ENCODE measurements at regions not wholly inside any gene's neighbourhood (a gene's known extent, or its start where the extent isn't known, plus 50 kb on each side); places are given as distances from the start of the nearest gene placed in this dataset.

DNA sequence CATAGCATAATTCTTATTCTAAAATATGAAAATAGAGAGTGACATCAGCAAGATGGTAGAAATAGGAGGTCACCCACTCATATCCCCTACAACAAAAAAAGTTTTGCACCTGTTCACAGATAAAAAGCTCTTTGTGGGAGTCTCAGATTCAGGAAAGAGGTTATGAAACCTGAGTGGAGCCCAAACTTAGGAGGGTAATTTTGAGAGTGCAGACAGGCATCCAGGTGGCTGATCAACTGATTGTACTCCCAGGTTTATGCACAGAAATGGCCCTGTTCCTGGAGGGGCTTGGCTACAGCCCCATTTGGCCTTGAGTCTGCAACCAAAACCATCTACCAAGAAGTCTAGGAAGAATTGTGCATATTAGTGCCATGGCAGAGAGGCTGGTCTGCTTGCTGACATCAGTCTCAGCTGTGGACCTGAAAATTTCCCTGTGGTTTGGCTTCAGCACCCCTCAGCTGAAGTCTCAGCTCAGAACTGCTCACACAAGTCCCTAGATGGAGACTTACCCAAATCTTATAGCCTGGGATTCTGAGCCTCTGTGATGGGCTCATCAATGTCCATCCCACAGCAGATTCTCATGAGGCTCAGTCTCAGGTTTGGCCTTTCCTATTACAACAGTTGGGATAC lies 291.6 kb downstream of the IL20RB start:
- no peaks in the 10 kb centered on the region for H3K9me2 ChIP-seq
- ChIA-PET POLR2A (no interaction called here), CTCF (interaction anchor here (0.6 kb wide), 2 partner anchors 322 to 342 kb away, joined by 3 to 4 read pairs; no protein-coding TSS in a partner anchor)
- DNase-seq: no peak
- H3K27me3 ChIP-seq (ENCODE audit: insufficient read depth): no peaks in the 10 kb centered on the region
- no peaks in the 10 kb centered on the region for H3K4me1 ChIP-seq (ENCODE audit: control insufficient read depth in 1 of 2, insufficient read depth in 2 of 2, low read depth in 1 of 2, low read length in 1 of 2)
- no peaks in the 10 kb centered on the region for H3K9me3 ChIP-seq
- H3K9ac ChIP-seq: no peak overlapping the region
- no peak overlapping the region for H3K4me3 ChIP-seq (ENCODE audit: low read depth in 2 of 2, low read length in 1 of 2)
- no peaks in the 10 kb centered on the region for H3F3A ChIP-seq (replicated peaks; ENCODE audit: insufficient read depth)
- H3K4me2 ChIP-seq: no peak overlapping the region
- H3K79me2 ChIP-seq (ENCODE audit: insufficient read depth): no peaks in the 10 kb centered on the region
- TF ChIP-seq YY1 (IDR thresholded peaks at IDR 0.05; ENCODE audit: low read depth): no peak
- TF ChIP-seq ZBTB33 (IDR thresholded peaks at IDR 0.05; ENCODE audit: borderline replicate concordance, low read depth): no peak
- TF ChIP-seq FOSL2 (IDR thresholded peaks at IDR 0.05; ENCODE audit: borderline replicate concordance, low read depth): no peak
- TF ChIP-seq, protein P1, sequence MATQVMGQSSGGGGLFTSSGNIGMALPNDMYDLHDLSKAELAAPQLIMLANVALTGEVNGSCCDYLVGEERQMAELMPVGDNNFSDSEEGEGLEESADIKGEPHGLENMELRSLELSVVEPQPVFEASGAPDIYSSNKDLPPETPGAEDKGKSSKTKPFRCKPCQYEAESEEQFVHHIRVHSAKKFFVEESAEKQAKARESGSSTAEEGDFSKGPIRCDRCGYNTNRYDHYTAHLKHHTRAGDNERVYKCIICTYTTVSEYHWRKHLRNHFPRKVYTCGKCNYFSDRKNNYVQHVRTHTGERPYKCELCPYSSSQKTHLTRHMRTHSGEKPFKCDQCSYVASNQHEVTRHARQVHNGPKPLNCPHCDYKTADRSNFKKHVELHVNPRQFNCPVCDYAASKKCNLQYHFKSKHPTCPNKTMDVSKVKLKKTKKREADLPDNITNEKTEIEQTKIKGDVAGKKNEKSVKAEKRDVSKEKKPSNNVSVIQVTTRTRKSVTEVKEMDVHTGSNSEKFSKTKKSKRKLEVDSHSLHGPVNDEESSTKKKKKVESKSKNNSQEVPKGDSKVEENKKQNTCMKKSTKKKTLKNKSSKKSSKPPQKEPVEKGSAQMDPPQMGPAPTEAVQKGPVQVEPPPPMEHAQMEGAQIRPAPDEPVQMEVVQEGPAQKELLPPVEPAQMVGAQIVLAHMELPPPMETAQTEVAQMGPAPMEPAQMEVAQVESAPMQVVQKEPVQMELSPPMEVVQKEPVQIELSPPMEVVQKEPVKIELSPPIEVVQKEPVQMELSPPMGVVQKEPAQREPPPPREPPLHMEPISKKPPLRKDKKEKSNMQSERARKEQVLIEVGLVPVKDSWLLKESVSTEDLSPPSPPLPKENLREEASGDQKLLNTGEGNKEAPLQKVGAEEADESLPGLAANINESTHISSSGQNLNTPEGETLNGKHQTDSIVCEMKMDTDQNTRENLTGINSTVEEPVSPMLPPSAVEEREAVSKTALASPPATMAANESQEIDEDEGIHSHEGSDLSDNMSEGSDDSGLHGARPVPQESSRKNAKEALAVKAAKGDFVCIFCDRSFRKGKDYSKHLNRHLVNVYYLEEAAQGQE (IDR thresholded peaks at IDR 0.05; ENCODE audit: low read depth, low read length): no peak
- no peak for TF ChIP-seq SMC3 (IDR thresholded peaks at IDR 0.05; ENCODE audit: low read depth, low read length)
- no peak for TF ChIP-seq TCF12 (IDR thresholded peaks at IDR 0.05)
- no peak for TF ChIP-seq ELF1 (IDR thresholded peaks at IDR 0.05)
- TF ChIP-seq, protein P2, sequence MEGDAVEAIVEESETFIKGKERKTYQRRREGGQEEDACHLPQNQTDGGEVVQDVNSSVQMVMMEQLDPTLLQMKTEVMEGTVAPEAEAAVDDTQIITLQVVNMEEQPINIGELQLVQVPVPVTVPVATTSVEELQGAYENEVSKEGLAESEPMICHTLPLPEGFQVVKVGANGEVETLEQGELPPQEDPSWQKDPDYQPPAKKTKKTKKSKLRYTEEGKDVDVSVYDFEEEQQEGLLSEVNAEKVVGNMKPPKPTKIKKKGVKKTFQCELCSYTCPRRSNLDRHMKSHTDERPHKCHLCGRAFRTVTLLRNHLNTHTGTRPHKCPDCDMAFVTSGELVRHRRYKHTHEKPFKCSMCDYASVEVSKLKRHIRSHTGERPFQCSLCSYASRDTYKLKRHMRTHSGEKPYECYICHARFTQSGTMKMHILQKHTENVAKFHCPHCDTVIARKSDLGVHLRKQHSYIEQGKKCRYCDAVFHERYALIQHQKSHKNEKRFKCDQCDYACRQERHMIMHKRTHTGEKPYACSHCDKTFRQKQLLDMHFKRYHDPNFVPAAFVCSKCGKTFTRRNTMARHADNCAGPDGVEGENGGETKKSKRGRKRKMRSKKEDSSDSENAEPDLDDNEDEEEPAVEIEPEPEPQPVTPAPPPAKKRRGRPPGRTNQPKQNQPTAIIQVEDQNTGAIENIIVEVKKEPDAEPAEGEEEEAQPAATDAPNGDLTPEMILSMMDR (IDR thresholded peaks at IDR 0.05): no peak
- H3K36me3 ChIP-seq (replicated peaks in 1 of 2; ENCODE audit: control insufficient read depth in 1 of 2, insufficient read depth in 2 of 2, low read length in 1 of 2): no peaks in the 10 kb centered on the region
- H2AFZ ChIP-seq (ENCODE audit: low read depth): no peak overlapping the region
- H3K27ac ChIP-seq (ENCODE audit: low read depth in 2 of 2, low read length in 1 of 2): no peak overlapping the region
- H4K20me1 ChIP-seq (ENCODE audit: insufficient read depth): no peaks in the 10 kb centered on the region

- Histone ChIP-seq H4K20me1 (ENCODE audit: insufficient read depth) (no peaks in the 10 kb centered on the region), H3K27ac (ENCODE audit: low read depth in 2 of 2, low read length in 1 of 2) (no peak overlapping the region), H3K9ac (no peak overlapping the region), H3K27me3 (ENCODE audit: insufficient read depth) (no peaks in the 10 kb centered on the region), H3K4me2 (no peak overlapping the region), H3K9me3 (no peaks in the 10 kb centered on the region), H3K9me2 (no peaks in the 10 kb centered on the region), H3K36me3 (replicated peaks in 1 of 2; ENCODE audit: control insufficient read depth in 1 of 2, insufficient read depth in 2 of 2, low read length in 1 of 2) (no peaks in the 10 kb centered on the region), H3K4me1 (ENCODE audit: control insufficient read depth in 1 of 2, insufficient read depth in 2 of 2, low read depth in 1 of 2, low read length in 1 of 2) (peaks cover 0 to 8% of the 10 kb centered on the region in 2 experiments; a peak in 1 of 4 replicates), H2AFZ (ENCODE audit: low read depth) (no peak overlapping the region), H3K4me3 (ENCODE audit: low read depth in 2 of 2, low read length in 1 of 2) (no peak overlapping the region), H3F3A (replicated peaks; ENCODE audit: insufficient read depth) (no peaks in the 10 kb centered on the region), H3K79me2 (ENCODE audit: insufficient read depth) (no peaks in the 10 kb centered on the region)
- CTCF ChIA-PET: interaction anchor here (1.0 to 1.9 kb wide), 3 partner anchors 41 to 155 kb away, joined by 3 to 6 read pairs (median 3); no protein-coding TSS in a partner anchor
- POLR2A ChIA-PET: no interaction called here
- 14% methylated on average over 3 of the region's 3 CpGs for WGBS (ENCODE audit: low lambda C conversion rate)
- no peak for DNase-seq
- TF ChIP-seq, protein P2 (IDR thresholded peaks at IDR 0.05): no peak
- TF ChIP-seq NRF1 (IDR thresholded peaks at IDR 0.05; ENCODE audit: low read depth, low read length) (no peak), GATA2 (CRISPR knock-in tag; IDR thresholded peaks at IDR 0.05) (no peak), SMC3 (IDR thresholded peaks at IDR 0.05; ENCODE audit: low read depth, low read length) (no peak), EZH2phosphoT487 (IDR thresholded peaks at IDR 0.05; ENCODE audit: borderline replicate concordance, low read depth) (no peak), POLR2AphosphoS5 (IDR thresholded peaks at IDR 0.05; ENCODE audit: low read depth, low read length) (no peak), RFX5 (IDR thresholded peaks at IDR 0.05; ENCODE audit: low read length) (no peak), RXRA (IDR thresholded peaks at IDR 0.05; ENCODE audit: borderline replicate concordance, low read depth) (no peak), FOSL2 (IDR thresholded peaks at IDR 0.05; ENCODE audit: borderline replicate concordance, low read depth) (no peak), YY1 (IDR thresholded peaks at IDR 0.05; ENCODE audit: low read depth) (no peak), TAF1 (IDR thresholded peaks at IDR 0.05; ENCODE audit: borderline replicate concordance, low read depth, low read length) (no peak)
- TF ChIP-seq, protein P3, sequence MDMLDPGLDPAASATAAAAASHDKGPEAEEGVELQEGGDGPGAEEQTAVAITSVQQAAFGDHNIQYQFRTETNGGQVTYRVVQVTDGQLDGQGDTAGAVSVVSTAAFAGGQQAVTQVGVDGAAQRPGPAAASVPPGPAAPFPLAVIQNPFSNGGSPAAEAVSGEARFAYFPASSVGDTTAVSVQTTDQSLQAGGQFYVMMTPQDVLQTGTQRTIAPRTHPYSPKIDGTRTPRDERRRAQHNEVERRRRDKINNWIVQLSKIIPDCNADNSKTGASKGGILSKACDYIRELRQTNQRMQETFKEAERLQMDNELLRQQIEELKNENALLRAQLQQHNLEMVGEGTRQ (IDR thresholded peaks at IDR 0.05; ENCODE audit: borderline replicate concordance, low read depth, low read length): no peak
Measured at GRCh38 chr3:137259089-137259488, 301.3 kb downstream of the IL20RB start.

Data from SK-N-SH (cell line).